Neural cell (in vitro differentiated cells): ENCODE measurements at regions not wholly inside any gene's neighbourhood (a gene's known extent, or its start where the extent isn't known, plus 50 kb on each side); places are given as distances from the start of the nearest gene placed in this dataset.

Experiments used
- H2AFZ ChIP-seq: fragments of 200-600, 300-800 bp; sonication (generic), shearing (Covaris generic); 2 replicates; pipeline ENCODE4 v1.6.0; 2014; ENCODE audit warnings: low read depth, mild to moderate bottlenecking, antibody characterized with exemption, low read length, moderate library complexity
- H3F3A ChIP-seq: fragments of 200-600 bp; shearing (Covaris generic); 2 replicates; pipeline ENCODE4 v1.6.1; 2016; ENCODE audit warnings: mild to moderate bottlenecking, moderate library complexity, mixed read lengths, antibody characterized with exemption, low read length; ENCODE audit not compliant: insufficient read depth, poor library complexity, severe bottlenecking
- H3K27ac ChIP-seq: fragments of 200-600, 300-800 bp; sonication (generic), shearing (Covaris generic); 2 replicates; pipeline ENCODE4 v1.5.1; 2014; ENCODE audit warnings: mild to moderate bottlenecking, low read length, moderate library complexity
- H3K27me3 ChIP-seq: fragments of 300-800, 200-600 bp; sonication (generic), shearing (Covaris generic); 2 replicates; pipeline ENCODE4 v1.6.0; 2014; ENCODE audit warnings: mild to moderate bottlenecking, low read depth, low read length, moderate library complexity; ENCODE audit not compliant: insufficient read depth
- H3K36me3 ChIP-seq: fragments of 300-800, 200-600 bp; sonication (generic), shearing (Covaris generic); 2 replicates; pipeline ENCODE4 v1.5.1; 2014; ENCODE audit warnings: mild to moderate bottlenecking, antibody characterized with exemption, low read length, moderate library complexity; ENCODE audit not compliant: insufficient read depth
- H3K4me2 ChIP-seq: fragments of 300-800, 200-600 bp; sonication (generic), shearing (Covaris generic); 2 replicates; pipeline ENCODE4 v1.6.0; 2014; ENCODE audit warnings: mild to moderate bottlenecking, low read length
- H3K4me3 ChIP-seq: fragments of 300-800, 200-600 bp; sonication (generic), shearing (Covaris generic); 2 replicates; pipeline ENCODE4 v1.5.1; 2014; ENCODE audit warnings: mild to moderate bottlenecking, low read length, moderate library complexity
- H3K79me2 ChIP-seq: fragments of 200-600 bp; shearing (Covaris generic); replicated peaks from 2 replicates; pipeline ENCODE4 v1.6.0; 2014; ENCODE audit warnings: mild to moderate bottlenecking, low read length, moderate library complexity; ENCODE audit not compliant: insufficient read depth
- H3K9ac ChIP-seq: fragments of 300-800, 200-600 bp; sonication (generic), shearing (Covaris generic); 2 replicates; pipeline ENCODE4 v1.6.1; 2016; ENCODE audit warnings: mild to moderate bottlenecking, low read length, mixed read lengths
- H3K9me2 ChIP-seq: fragments of 200-600 bp; shearing (Covaris generic); 2 replicates; pipeline ENCODE4 v1.6.1; 2016; ENCODE audit warnings: mild to moderate bottlenecking, low read length, mixed read lengths; ENCODE audit not compliant: insufficient read depth
- H3K9me3 ChIP-seq: fragments of 200-600, 300-800 bp; sonication (generic), shearing (Covaris generic); 2 replicates; pipeline ENCODE4 v1.6.1; 2016; ENCODE audit warnings: mild to moderate bottlenecking, mixed run types, low read length, moderate library complexity, mixed read lengths
- H4K20me1 ChIP-seq: fragments of 200-600 bp; shearing (Covaris generic); 2 replicates; pipeline ENCODE4 v1.6.1; 2016; ENCODE audit warnings: mild to moderate bottlenecking, mixed run types; ENCODE audit not compliant: insufficient read depth
- CTCF ChIP-seq: fragments of 450-650 bp; IDR thresholded peaks from 2 replicates; pipeline ENCODE4 v1.5.1; 2014; ENCODE audit warnings: antibody characterized with exemption, mild to moderate bottlenecking, moderate library complexity; ENCODE audit not compliant: poor library complexity, severe bottlenecking
- EP300 ChIP-seq: fragments of 450-650 bp; conservative IDR thresholded peaks from 2 replicates; pipeline ENCODE4 v1.6.1; 2014; ENCODE audit warnings: antibody characterized with exemption, mild to moderate bottlenecking, moderate library complexity; ENCODE audit not compliant: poor library complexity, severe bottlenecking
- EZH2 ChIP-seq: fragments of 200-600, 300-800 bp; shearing (Covaris generic), sonication (generic); IDR thresholded peaks from 2 replicates; pipeline ENCODE4 v1.6.1; 2014; ENCODE audit warnings: antibody characterized with exemption, low read length, borderline replicate concordance, mild to moderate bottlenecking; ENCODE audit not compliant: insufficient read depth, poor library complexity, severe bottlenecking
- MXI1 ChIP-seq: fragments of 450-650 bp; conservative IDR thresholded peaks from 2 replicates; pipeline ENCODE4 v1.6.1; 2014; ENCODE audit warnings: antibody characterized with exemption, mild to moderate bottlenecking; ENCODE audit not compliant: poor library complexity, severe bottlenecking
- POLR2AphosphoS5 ChIP-seq: IDR thresholded peaks from 2 replicates; pipeline ENCODE4 v1.6.1; 2012
- RAD21 ChIP-seq: fragments of 450-650 bp; conservative IDR thresholded peaks from 2 replicates; pipeline ENCODE4 v1.6.1; 2014; ENCODE audit warnings: antibody characterized with exemption, mild to moderate bottlenecking, moderate library complexity
- REST ChIP-seq: IDR thresholded peaks from 2 replicates; pipeline ENCODE4 v1.6.1; 2012; ENCODE audit warnings: borderline replicate concordance
- SMC3 ChIP-seq: fragments of 450-650 bp; conservative IDR thresholded peaks from 2 replicates; pipeline ENCODE4 v1.6.1; 2014; ENCODE audit warnings: antibody characterized with exemption, mild to moderate bottlenecking, moderate library complexity; ENCODE audit not compliant: poor library complexity
- TAF1 ChIP-seq: IDR thresholded peaks from 2 replicates; pipeline ENCODE4 v1.6.1; 2012; ENCODE audit warnings: low read depth

- Histone ChIP-seq H3K4me2 (no peak overlapping the region), H3K9me2 (no peaks in the 10 kb centered on the region), H3K9me3 (no peaks in the 10 kb centered on the region), H2AFZ (no peak overlapping the region), H4K20me1 (no peaks in the 10 kb centered on the region), H3K36me3 (no peaks in the 10 kb centered on the region), H3K27me3 (no peaks in the 10 kb centered on the region), H3K27ac (no peak overlapping the region), H3K4me3 (no peak overlapping the region), H3K79me2 (no peaks in the 10 kb centered on the region), H3F3A (no peaks in the 10 kb centered on the region), H3K9ac (no peak overlapping the region)
- no peak for TF ChIP-seq RAD21
- TF ChIP-seq SMC3, result no peak
- TF ChIP-seq POLR2AphosphoS5, result no peak
- TF ChIP-seq MXI1, result no peak
- TF ChIP-seq CTCF, result no peak
- no peak for TF ChIP-seq TAF1
- no peak for TF ChIP-seq REST
- no peak for TF ChIP-seq EZH2
- TF ChIP-seq EP300, result no peak
These were observed 200.6 kb upstream of the MEX3C start for GRCh38 chr18:51398104-51398503.

- H3K79me2 ChIP-seq, result no peaks in the 10 kb centered on the region
- H3K4me2 ChIP-seq, result no peak overlapping the region
- TF ChIP-seq REST (no peak), CTCF (no peak), POLR2AphosphoS5 (no peak), MXI1 (no peak), RAD21 (no peak), TAF1 (no peak), EP300 (no peak), EZH2 (no peak), SMC3 (no peak)
- H3K4me3 ChIP-seq, result no peak overlapping the region
- no peaks in the 10 kb centered on the region for H4K20me1 ChIP-seq
- no peaks in the 10 kb centered on the region for H3K9me2 ChIP-seq
- H2AFZ ChIP-seq, result no peak overlapping the region
- H3F3A ChIP-seq, result no peaks in the 10 kb centered on the region
- no peaks in the 10 kb centered on the region for H3K27me3 ChIP-seq
- H3K27ac ChIP-seq, result no peak overlapping the region
- H3K9me3 ChIP-seq, result no peaks in the 10 kb centered on the region
- H3K9ac ChIP-seq, result no peak overlapping the region
- no peaks in the 10 kb centered on the region for H3K36me3 ChIP-seq
These were observed 202.1 kb upstream of the MEX3C start for GRCh38 chr18:51399491-51400122.
